NCI-H1092 treated with DMSO at 0.1 percent for 48 hours (cell line): ENCODE measurements at regions not wholly inside any gene's neighbourhood (a gene's known extent, or its start where the extent isn't known, plus 50 kb on each side); places are given as distances from the start of the nearest gene placed in this dataset.

Source experiments
- DNase-seq: peaks from one replicate; lab custom pipeline; 2025; lab: John Stamatoyannopoulos, UW

DNA sequence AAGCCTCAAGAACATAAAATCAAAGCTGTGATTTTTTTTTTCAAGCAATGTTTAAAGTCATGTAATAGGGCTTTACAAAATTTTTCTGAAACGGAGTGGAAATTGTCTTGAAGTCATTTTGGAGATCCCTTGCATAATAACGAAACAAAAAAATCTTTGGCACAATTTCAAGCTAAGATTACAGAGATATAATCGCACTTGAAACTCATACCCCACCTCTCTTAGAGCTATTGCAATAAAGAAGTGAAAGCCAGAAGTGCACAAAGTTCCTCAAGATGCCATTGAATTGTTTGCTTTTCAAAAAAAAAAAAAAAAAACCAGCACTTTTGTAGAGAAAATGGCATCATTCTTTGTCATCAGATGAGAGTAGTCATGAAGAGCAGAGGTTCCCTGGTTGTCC lies 152.3 kb downstream of the PAX3 start:
- DNase-seq = no peak

GRCh38 chr2:222142027-222142426 lies 156.8 kb downstream of the PAX3 start:
- no peak for DNase-seq

- no peak for DNase-seq
These were observed 162.6 kb downstream of the PAX3 start for GRCh38 chr2:222136106-222136630.

GRCh38 chr2:222134654-222135053 lies 164.1 kb downstream of the PAX3 start:
- no peak for DNase-seq

GRCh38 chr2:222133897-222134296 lies 164.9 kb downstream of the PAX3 start:
- no peak for DNase-seq

DNA sequence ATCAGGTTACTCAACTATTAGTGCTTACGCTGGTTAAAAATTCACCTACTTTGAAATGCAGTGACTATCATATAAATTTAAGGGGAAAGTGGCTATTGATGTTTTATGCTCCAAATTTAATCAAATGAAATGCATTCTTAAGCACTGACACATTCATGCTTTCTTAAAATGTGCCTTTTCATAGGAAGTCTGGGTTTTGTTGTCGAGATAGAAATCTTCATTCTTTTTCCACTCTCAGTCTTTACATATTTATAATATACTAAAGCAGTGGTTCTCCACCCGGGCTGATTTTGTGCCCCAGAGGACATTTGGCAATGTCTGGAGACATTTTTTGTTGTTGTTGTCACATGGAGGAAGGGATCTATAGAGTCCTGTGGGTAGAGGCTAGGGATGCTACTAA lies 167.9 kb downstream of the PAX3 start:
- DNase-seq = no peak

DNA sequence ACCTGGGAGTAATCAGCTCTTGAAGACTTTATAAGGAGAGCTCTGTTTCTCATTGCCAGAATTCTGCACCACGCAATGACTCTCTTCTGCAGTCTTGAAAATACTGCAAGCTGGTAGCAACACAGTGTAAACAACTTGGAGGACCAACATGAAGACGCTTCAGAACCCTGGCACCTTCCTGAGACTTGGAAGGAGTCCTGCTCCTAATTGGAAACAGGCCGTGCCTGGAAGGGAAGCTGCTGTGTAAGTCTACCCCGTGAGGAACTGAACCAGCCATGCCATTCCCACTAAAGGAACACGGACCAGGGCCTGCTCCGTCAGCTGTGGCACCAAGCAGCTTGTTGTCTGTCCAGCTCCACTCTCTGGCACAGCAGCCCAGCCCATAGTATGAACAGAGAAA lies 171.1 kb downstream of the PAX3 start:
- no peak for DNase-seq

GRCh38 chr2:222120933-222121332 lies 177.9 kb downstream of the PAX3 start:
- DNase-seq = no peak

DNA sequence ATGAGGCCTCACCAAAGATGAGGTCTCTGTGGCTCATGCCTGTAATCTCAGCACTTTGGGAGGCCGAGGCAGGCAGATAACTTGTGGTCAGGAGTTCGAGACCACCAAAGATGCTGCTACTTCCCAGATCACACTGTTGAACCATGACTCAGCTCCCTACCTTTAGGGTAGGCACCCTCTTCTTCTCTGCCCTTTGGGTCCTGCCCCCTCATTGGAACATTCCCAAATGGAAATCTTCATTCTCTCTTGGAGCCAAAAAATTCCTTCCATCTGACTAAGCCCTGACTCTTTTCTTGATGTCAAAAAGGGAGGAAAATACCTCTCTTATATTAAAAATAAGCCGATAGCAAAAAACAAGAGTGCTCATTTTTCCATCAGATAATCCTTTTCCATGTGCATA lies 183.5 kb downstream of the PAX3 start:
- DNase-seq = no peak

GRCh38 chr2:222108957-222109585 lies 189.7 kb downstream of the PAX3 start:
- no peak for DNase-seq

GRCh38 chr2:222108497-222108896 lies 190.3 kb downstream of the PAX3 start:
- DNase-seq = no peak

DNA sequence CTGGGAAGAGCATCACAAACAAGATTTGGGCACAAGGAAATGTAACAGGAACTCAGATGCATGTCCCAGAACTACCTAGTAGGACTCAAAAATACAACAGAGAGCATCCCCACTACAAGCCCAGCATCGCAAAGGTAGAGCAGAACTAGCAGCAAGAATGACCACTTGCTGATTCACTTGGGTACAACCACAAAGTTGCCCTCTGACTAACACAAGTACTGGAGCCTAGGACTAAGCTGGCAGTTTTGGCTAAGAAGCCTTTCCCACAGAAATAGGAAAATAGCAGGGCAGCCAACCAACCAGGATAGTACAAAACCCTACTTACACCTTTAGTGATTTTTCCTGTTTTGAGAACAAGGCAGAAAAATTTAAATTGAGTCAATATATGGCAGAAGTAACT lies 193.8 kb downstream of the PAX3 start:
- no peak for DNase-seq

DNA sequence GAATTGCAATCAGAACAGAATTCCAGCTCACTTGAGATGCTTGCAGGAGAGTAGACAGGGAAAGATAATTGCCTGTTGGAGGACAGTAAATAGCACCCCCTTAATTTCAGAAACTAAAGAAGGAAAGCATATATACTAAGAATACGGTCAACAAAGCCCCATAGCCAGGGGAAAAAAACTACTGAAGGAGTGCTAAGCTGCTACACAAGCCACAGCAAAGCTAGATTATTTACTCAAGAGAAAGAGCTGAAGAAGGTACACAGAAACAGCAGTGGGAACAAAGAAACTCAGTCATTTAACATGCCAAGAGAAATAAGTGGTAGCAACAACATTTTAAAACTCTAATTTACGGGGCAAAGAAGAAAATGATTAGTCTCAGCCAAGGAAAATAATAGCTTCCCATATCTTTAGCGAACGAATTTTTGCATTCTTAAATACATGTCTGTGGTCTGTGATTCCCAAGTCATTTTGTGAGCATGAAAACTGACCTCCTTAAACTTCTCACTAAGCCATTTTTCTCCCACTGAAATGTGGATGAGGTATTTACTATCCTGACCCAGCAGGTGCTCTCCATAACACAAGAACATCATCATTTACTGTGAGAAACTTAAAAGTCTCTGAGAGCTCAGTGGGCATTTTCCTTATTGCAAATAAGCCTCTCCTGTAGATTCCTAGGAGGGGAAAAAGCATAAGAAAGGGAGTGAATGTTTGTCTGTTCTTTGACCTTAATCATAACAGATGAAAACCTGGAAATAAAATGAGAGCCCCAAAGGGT lies 196.0 kb downstream of the PAX3 start:
- DNase-seq = no peak

GRCh38 chr2:222100704-222101699 lies 197.8 kb downstream of the PAX3 start:
- no peak for DNase-seq

GRCh38 chr2:222088561-222088960 lies 210.2 kb downstream of the PAX3 start:
- no peak for DNase-seq

- DNase-seq = no peak
These were observed 210.8 kb downstream of the PAX3 start for GRCh38 chr2:222087998-222088397.

GRCh38 chr2:222082201-222082600 lies 216.6 kb downstream of the PAX3 start:
- DNase-seq = no peak

DNA sequence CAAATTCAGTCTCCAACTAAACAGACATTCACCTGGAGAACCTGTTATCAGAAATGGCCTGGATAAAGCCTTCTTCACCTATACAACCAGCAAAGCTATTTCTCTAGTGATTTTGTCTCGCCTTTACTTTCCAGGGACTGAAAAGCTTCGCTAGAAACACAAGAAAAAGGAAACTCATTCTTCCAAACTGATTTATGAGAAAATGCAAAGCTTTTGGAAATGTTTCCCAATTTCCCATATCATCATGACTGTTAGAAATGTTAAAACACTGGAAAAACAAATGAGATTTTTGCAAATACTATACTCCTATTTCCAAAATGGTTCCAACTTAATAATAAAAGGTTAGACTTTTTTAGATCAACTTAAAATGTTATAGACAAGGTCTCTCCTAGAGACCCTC lies 218.7 kb downstream of the PAX3 start:
- no peak for DNase-seq

DNA sequence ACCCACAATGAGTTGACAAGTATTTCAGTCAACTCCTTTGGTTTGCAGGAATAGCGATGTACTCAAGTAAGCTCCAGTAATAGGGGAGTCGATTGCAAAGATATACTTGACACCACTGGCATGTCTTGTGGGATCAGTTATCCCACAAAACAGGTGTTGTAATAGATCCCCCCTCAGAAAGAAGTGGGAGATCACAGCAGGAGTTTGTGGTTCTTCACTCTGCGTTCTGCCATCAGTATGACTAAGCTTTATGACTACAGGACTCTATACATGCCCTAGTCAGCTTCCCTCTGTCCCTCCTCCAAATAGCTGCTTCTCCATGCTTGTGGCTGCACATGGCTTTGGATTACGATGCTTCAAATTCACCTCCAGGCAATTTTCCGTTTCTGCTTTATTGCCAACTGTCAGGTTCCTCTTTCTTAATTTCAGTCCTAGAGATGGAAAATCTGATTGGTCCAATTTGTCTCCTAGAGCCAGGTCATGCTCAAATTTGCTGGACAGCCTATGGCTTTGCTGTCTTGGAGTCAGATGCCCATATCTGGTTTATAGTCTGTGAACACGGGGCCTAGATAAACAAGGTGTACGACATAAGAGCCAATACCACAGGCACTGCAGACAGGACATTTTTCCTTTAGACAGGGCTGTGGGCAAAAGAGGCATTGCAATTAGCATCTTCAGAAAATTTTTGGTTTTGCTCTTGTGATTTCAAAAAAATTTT lies 221.7 kb downstream of the PAX3 start:
- DNase-seq = no peak

- DNase-seq = no peak
These were observed 224.1 kb downstream of the PAX3 start for GRCh38 chr2:222074674-222075073.

- DNase-seq = no peak
These were observed 226.9 kb downstream of the PAX3 start for GRCh38 chr2:222071911-222072310.

DNA sequence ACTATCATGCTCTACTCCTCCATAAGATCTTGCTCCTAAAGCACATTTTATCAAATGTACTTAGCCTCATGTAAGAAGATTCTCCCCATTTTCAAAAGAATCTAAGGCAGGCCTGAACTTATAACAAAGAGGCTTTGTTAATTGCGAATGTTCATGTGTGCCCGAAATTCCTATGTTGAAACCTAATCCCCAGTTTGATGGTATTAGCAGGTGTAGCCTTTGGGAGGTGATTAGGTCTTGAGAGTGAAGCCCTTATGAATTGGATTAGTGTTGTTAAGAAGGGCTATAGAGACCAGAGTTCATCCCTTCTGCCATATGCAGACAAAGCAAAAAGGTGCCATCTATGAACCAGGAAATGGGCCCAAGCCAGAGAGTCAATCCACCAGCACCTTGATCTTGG lies 234.5 kb downstream of the PAX3 start:
- DNase-seq = no peak
